Vagina (tissue), 2 donors: ENCODE measurements at regions not wholly inside any gene's neighbourhood (a gene's known extent, or its start where the extent isn't known, plus 50 kb on each side); places are given as distances from the start of the nearest gene placed in this dataset.

Experiments used
- POLR2A ChIP-seq, 2 donors: fragments of 450-650 bp; IDR thresholded peaks; one replicate each; pipeline ENCODE4 v1.6.1; 2017; ENCODE audit warnings: antibody characterized with exemption in 2 of 2, mild to moderate bottlenecking in 2 of 2, moderate library complexity in 2 of 2
- TF ChIP-seq, protein P1 (sequence below), 3 experiments: fragments of 450-650 bp in 2 of 3; fragments of 200-600 bp in 1 of 3; sonication (generic) in 1 of 3; IDR thresholded peaks; one replicate each; pipeline ENCODE4 v1.5.1; 2017 to 2019; ENCODE audit warnings: antibody characterized with exemption in 3 of 3, mild to moderate bottlenecking in 2 of 3, moderate library complexity in 2 of 3

- no peak for TF ChIP-seq POLR2A (IDR thresholded peaks at IDR 0.05)
- TF ChIP-seq, protein P1, sequence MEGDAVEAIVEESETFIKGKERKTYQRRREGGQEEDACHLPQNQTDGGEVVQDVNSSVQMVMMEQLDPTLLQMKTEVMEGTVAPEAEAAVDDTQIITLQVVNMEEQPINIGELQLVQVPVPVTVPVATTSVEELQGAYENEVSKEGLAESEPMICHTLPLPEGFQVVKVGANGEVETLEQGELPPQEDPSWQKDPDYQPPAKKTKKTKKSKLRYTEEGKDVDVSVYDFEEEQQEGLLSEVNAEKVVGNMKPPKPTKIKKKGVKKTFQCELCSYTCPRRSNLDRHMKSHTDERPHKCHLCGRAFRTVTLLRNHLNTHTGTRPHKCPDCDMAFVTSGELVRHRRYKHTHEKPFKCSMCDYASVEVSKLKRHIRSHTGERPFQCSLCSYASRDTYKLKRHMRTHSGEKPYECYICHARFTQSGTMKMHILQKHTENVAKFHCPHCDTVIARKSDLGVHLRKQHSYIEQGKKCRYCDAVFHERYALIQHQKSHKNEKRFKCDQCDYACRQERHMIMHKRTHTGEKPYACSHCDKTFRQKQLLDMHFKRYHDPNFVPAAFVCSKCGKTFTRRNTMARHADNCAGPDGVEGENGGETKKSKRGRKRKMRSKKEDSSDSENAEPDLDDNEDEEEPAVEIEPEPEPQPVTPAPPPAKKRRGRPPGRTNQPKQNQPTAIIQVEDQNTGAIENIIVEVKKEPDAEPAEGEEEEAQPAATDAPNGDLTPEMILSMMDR (IDR thresholded peaks at IDR 0.05): no peak
Observed at GRCh38 chr12:113643177-113643974, 171.7 kb upstream of the LHX5 start.
